Fibroblast of skin of scalp (primary cell): ENCODE measurements at regions not wholly inside any gene's neighbourhood (a gene's known extent, or its start where the extent isn't known, plus 50 kb on each side); places are given as distances from the start of the nearest gene placed in this dataset.
"Not testable (repeated sequence)": the region's sequence is repeated elsewhere in the genome, so short reads cannot be mapped to it uniquely, and the experiment has no call there.

ENCODE experiments used
- DNase-seq: peaks from one replicate; pipeline ENCODE4 v3.0.0-alpha.2; 2013

DNA sequence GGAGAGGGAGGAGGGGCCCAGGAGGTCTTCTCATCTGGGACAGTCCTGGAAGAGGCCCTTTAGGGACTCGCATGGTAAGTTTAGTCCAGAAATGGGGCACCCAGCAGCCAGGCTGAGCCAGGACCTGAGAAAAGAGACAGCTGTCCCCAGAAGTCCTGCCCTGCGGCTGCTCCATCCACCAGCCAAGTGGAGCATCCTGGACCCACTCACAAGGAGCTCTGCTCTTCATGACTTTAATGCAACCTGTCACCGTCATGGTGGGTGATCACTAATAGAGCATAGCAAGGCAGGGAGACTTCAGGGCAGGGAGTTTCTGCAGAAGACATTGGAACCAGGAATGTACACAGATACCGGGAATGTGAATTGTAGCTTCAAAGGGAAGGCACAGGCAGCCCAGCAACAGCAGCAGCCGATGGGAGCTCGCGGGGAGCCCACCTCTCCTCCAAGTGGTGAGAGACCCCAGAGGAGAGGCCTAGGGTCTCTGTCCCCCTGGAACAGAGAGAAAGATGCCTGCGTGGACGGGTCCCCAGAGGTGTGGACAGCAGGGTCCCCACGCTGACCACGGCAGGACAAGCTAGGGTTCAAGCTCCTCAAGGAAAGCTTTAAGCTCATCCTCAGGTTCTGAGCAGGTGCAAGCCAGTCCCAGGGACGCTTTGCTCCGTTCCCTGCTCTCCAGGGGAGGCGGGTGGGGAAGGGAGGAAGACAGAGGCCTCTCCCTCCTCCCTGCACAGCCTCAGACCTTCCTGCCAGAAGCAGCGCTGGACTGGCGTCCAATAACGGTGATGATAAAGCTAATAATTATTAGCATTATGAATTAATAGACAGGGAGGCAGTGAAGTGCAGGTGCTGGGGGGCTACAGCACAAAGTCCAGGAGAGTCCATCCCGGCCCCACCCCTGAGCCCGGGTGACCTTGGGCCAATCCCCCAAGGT lies 335.3 kb downstream of the ADGRD1 start:
- DNase-seq: not testable (repeated sequence)

DNA sequence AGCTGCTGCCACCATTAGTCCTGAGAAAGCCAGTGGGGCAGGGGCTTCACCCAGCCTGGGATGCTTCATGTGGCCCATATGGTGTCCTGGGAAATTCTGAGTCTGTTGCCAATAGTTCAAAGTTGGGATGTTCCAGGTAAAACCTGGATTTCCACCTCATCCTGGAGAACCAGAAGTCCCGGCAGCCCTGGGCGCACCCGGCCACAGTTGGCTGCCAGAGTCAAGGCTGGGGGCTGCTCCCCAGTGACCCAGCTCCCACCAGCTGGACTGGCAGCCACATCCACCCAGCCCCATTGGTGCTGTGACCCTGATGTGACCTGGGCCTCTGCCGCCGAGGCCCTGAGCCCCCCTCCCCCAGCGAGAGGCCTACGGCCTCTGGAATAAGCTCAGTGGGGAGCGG lies 336.1 kb downstream of the ADGRD1 start:
- not testable (repeated sequence) for DNase-seq

DNA sequence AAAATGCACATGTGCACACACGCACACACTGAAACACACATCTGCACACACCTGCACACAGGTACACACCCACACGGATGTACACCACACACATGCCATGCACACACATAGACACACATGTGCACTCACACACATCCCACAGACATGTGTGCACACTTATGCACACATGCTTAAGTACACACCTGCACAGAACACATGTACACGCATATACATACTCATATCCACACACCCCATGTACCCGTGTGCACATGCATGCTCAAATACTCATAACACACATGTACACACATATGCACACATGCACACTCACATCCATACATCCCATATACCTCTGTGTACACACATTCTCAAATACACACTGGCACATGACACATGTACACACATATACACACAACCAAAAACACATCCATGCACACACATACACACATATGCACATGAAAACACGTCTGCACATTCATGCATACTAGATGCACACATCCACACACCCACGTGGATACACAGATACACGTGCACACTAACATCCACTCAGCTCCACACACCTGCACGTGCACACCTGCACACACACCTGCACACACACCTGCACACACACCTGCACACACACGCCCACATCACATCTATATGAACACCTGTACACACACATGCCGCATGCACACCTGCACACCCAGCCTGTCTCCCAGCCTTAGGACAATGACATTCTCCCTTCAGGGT lies 336.7 kb downstream of the ADGRD1 start:
- DNase-seq: no peak

DNA sequence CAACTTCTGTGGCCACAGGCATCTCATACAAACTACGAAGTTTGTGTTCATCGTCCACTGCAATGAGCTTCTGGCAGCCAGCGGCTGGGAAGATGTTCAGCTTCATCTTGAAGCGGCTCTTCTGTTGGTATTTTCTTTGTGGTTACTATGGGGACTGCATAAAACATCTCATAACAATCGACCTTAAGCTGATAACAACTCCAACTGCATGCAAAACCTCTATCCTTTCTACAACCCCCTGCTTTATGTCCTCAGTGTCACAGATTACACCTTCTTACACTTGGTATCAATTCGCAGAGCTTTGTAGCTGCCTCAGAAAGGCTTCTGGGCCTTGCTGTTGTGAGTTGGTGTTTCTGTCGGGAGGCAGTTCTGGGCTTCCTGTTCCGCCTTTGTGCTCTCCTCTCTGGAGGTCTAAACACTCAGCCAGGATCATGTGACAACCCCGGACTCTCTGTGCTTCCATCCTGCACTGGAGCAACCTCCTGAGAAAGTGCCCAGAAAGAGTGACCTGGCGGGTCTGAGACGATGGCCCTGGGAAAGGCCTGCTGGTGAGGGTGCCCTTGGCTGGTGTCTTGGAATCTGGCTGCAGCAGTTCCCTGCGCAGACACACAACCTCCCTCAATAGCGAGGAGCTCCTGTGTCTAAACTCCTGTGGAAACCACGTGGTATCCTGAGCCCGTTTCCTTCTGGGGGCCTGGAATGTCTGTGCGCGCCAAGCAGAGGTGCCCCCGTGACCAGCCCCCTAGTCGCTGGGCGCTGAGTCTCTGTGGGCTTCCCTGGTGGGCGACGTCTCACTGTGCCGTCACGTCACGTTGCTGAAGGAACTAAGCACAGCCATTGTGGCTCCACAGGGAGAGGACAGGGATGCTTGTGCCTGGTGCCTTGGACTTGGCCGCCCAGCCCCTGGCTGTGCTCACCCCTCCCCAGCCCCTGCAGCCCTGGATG lies 339.6 kb downstream of the ADGRD1 start:
- DNase-seq: not testable (repeated sequence)

DNA sequence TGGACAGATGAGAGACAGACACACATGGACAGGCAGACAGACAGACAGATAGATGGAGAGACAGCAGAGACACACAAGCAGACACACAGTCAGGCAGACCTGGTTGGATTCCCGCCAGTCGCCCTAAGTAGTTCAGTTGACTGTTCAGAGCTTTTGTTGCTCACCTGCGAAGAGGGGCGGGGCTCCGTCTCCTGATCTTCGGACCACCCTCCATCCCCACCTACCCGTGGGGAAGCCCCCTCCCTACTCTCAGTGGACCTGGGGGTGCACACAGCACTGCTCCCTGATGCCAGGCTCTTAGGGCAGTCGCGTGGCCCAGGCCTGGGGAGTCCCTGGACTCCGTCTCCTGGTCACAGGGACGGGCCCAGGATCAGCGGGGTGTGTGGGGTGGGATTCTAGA lies 341.0 kb downstream of the ADGRD1 start:
- not testable (repeated sequence) for DNase-seq

DNA sequence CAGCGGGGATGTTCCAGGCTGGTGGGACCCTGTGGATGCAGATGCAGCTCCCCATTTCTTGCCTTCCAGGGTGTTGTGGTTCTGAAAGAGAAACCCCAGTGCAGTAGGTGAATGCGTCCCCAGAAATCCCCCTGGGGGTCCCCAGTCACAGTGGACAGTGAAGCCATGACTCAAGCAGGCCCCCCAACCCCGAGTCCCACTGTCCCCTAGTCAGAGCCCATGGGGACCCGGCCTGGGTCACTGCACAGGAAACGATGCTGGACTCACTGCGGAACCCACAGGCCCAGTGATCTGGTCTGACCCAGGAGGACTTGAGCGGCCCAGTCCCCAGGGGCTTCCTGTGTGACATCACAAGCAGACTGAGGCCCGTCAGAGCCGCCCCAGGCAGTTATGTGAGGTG lies 341.4 kb downstream of the ADGRD1 start:
- DNase-seq: not testable (repeated sequence)

DNA sequence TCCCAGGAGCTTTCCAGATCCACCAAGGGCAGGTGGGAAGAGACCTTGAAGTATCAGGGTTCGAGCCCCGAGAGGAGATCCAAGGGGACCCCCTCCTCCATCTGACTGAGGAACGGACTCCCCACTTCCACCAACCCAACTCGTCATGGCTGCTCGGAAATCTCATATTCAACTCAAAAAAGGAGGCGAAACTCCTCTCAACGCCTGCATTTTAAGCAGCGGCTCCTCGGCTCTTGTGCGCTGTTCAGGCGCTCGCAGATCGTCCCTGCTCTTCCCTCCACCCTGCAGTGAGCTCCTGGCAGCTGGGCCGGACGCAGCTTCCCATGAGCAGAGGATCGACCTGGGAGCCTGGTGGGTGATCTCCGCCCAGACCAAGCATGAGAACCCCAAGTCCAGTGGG lies 341.9 kb downstream of the ADGRD1 start:
- DNase-seq: not testable (repeated sequence)

DNA sequence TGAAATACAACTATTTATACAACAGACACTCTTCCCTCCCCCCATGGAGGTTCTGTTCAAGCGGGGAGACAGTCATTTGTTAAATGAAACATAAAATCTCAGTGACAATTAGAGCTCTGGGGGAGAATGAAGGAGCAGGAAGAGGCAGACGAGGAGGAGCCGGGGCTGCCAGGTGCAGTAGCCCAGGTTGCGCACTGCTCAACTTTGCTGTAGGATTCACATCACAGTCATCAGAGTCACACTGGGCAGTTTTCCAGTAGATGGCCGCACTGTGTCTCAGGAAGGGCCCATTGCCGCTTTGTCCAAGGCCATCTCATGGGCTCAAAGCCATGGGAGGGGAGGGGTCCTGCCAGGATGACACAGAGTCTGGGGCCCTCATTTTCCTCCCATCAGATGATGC lies 342.4 kb downstream of the ADGRD1 start:
- not testable (repeated sequence) for DNase-seq

DNA sequence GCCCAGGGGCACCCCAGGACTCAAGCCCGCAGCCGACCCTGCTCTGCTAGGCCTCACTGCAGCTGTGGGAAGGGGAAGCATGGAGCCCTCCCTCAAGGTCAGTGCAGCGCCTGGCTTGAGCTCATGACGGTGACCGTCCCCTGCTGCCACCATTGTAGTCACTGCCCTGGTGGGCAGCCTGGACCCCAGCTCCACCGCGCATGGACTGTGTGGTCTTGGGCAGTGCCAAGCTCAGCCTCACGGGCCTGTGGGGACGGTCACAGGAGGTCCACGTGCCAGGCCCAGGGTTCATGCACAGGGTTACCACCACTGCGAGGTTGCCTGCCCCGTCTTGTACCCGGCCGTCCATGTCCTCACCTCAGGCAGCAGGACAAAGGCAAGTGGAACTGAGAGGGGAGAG lies 342.9 kb downstream of the ADGRD1 start:
- not testable (repeated sequence) for DNase-seq

DNA sequence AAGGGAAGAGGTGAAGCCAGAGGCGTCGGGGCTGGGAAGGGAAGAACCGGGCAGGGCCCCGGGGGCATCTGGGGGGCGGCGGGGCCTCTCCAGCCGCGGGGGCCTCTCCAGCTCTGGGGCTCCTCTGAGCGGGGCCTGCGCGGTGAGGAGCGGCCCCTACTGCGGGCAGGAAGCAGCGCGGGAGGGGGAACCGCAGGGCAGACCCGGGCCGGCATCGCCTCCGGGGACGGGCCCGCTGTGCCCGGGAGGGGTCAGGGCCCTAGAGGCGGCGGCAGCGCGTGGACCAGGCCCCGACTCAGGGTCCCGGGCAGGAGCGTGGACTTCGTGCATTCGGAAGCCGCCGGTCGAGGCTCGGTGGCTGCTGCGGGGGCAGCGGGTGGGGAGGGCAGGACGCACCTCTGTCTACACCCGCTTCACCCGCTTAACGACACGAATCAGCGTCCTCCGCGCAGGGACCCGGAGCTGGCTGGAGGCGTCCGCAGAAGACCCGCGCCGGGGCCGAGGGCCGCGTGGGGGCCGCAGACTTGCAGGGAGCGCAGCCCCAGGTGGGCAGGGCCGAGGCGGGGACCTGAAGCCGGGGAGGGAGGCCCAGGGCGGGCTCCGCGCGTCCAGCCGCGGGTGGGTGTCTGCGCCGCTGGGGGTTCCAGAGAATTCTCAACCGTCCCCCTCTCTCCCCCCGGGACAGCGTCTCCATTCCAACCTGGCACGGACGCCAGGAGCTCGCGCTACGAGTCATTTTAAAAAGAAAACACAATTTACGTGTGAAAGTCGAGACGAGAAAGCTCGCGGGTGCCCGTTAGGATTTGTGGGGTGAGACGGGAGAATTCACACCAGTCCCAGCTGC lies 345.0 kb downstream of the ADGRD1 start:
- not testable (repeated sequence) for DNase-seq

DNA sequence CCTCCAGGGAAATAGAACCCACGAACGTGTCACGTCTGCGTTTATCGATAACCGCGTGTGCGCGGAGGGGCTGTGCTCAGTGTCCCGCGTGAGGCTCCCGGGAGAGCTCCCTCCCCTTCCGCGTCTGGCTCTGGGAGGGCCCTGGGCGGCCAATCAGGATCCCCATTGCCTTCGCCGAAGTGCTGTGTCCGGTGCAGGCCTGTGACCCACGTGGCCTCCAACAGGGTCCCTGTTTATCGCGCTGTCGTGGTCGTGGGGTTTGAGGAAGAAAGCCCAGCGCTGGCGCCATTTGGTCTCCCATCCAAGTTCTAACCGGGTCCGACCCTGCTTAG lies 345.6 kb downstream of the ADGRD1 start:
- not testable (repeated sequence) for DNase-seq

DNA sequence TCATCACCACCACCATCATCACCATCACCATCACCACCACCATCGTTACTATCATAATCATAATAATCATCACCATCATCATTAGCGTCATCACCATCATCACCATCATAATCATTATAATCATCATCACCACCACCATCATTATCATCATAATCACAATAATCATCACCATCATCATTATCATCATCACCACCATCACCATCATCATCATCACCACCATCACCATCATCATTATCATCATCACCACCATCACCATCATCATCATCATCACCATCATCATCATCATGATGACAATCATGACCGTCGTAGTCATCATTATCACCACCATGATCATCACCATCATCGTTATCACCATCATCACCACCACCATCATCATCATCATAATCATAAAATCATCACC lies 349.9 kb downstream of the ADGRD1 start:
- not testable (repeated sequence) for DNase-seq

DNA sequence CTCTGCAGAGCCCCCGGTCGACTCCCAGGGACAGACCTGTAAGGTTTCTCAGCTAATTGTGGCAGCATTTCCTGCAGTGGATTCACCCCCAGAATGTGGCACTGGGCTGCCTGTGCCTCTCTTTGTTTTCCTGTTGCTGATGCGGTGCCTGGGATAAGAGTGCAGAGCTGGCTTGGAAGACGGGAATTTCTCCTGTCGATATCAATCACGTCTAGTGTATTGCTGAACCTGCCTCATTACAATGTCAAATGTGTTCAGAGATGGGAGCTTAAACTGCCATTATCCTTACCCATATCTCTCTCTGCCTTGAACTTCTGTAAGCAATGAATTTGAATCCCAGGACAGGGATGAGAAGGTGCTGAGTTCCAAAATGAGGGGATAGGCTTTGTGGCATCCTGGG lies 350.9 kb downstream of the ADGRD1 start:
- not testable (repeated sequence) for DNase-seq

DNA sequence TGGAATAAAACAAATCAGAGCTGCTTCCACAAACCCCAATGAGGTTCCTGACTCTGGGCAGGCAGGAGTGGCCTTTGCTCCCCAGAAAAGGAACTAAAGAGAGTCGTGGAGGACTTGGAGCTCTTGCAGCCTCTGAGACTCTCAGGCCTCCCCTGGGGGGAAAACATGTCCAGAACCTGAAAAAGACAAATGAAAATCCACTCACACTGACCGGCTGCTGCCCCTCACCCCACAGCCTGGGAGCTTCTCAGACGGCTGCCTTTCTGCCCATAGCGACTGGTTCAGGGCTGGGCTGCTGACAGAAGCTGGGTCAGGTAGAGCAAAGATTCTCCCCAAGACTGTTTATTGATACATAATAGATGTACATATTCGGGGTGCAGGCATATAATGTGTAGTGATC lies 356.0 kb downstream of the ADGRD1 start:
- DNase-seq: no peak

DNA sequence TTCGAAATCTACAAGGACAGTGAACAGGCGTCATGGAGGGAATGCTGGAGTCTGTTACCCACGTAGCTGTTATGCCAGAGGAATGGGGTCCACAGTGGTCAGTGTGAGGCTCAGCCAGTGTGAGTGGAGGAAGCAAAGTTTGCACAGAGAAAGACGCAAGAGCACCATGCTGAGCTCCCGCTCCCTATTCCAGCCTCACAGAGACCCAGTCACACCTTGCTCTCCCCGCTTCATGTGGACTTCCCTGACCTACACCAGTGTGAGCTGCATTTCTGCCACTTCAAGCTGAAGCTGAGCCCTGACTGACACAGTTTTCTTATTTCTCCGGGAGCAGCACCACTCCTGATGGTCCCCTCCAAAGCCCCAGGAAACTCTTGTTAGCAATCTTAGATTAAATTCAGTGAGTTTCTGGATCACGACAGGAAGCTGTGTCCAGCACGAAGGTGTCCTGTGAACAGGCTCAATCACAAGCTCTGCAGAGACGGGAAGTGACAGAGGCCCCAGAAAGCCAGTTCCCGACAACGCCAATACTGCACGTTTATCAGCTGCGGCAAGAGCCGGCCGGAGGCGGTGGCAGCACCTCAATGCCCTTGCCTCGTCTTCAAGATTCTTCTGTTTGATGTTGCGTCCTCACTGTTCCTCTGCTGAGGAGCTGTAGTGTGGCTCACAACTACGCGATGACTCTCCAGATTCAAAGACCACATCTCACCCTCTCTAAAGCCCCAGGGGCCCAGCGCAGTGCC lies 356.7 kb downstream of the ADGRD1 start:
- not testable (repeated sequence) for DNase-seq

DNA sequence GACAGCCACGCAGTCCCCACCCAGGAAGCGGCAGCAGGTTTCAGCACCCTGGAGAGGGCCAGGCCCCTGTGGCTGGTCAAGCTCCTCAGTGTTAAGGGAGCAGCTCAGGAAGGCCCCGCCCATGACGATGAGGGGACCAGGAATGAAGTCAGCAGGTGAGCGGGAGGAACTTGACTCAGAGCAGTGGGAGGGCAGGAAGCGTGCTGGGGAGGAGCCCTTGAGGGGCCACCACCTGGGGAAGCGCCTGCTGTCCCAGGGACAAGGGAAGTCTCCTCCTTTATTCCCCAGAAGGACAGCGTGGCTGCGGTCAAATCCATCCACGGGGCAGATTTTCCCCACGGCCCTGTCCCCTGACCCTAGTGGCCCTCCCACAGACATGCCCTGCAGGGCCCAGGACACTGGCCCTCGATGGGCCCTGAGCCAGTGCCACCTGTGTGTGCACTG lies 357.6 kb downstream of the ADGRD1 start:
- not testable (repeated sequence) for DNase-seq

DNA sequence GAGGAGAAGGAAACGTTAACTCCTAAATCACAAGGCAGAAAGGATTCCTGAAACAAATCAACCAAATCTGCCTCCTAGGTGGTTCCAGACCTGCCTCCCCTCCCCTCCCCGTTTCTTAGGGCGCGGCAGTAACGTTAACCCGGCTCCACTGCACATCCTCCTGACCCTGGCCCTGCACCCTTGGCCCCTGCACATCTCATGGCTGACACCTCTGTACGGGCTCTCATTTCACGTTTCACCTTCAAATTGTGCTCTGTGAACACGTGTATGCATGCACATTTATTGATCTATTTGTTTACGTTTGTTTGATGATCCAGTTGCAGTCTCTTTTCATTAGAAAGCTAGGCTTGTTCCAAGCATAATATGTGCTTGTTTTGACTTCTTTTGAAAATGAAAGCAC lies 358.1 kb downstream of the ADGRD1 start:
- no peak for DNase-seq

DNA sequence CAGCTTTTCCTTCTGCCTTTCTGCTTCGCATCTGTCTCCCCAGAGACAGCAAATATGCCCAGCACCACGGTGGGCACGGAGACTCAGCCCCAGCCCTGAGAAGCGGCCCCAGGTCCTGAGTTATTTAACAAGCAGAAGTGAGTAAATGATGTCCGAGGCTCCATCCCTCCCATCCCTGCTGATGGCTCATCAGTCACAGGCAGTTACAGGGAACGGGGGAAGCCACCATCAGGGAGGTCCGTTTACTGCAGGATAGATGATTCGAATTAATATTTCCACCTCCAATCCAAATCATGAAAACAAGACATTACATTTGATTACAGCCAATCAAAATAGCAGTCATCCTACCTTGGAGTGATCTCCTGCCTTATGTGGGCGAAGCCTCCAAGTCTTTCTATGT lies 358.7 kb downstream of the ADGRD1 start:
- DNase-seq: not testable (repeated sequence)

DNA sequence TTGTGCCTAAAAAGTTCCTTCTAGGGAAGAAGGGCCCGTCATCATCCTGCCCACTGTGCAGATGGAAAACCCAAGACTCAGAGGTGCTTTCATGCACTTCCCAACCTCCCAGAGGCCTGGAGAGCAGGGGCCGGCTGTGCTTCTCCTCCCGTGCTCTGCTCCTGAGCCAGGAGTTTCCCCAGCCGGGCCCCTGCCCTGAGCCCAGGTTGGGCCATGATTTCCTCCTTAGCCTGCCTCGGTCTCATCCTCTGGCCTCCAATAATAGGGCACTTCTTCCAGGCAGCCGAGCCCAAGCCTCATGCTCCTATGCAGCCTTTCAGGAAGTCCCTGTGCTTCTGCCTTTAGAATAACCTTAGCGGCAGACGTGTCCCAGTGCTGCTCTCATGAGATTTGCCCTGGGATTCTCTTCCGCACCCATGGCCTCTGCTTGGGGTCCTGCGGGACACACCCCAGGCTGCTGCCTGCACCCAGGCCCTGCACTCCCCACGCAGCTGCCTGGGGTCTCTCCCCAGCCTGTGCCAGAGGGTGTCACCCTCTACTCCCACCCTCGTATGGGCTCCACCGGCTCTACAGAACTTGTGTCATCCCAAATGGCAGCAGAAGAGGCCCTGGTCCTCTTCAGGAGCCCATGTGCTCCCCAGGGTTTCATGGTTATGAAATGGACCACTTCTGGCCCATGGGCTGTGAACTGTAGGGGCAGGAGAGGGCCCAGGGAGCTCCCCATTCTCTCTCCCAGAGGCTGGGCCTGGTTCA lies 359.3 kb downstream of the ADGRD1 start:
- no peak for DNase-seq

DNA sequence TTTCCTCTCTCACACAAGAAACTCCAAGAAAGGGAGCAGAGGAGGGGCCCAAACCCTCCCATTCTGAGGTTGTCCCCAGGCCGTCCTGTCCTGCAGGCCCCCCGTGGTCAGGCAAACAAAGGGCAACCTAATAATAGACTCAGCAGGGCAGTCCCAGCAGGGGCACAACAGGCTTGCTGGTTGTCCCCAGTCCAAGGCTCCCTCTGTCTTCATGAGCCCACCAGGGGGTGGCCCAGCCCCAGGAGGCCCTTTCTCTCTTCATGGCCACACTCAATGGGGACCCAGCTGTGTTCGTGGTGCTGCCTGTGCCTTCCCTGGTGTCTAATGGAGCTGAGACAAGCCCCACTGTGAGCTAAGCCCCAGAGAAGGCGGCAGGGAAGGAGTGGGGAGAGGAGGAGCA lies 359.9 kb downstream of the ADGRD1 start:
- DNase-seq: no peak
